WTC11 (cell line): ENCODE measurements at regions not wholly inside any gene's neighbourhood (a gene's known extent, or its start where the extent isn't known, plus 50 kb on each side); places are given as distances from the start of the nearest gene placed in this dataset.

Experiments
- ATAC-seq: fragments of 200-7000 bp; cut with Tn5 transposase; 2 replicates; pipeline ENCODE4 v1.10.0; 2021; ENCODE audit warnings: mild to moderate bottlenecking, moderate library complexity
- CTCF ChIA-PET: fragments of 300-600 bp; sonication (Branson Sonifier 250); formaldehyde crosslinking; loops from one replicate; lab custom pipeline; 2021; ENCODE audit warnings: antibody characterized with exemption; lab: Charles Lee
- POLR2A ChIA-PET: fragments of 350-600 bp; sonication (Branson Sonifier 250); formaldehyde crosslinking; loops from one replicate; lab custom pipeline; 2021; ENCODE audit warnings: antibody characterized with exemption; lab: Charles Lee
- DNase-seq: peaks from one replicate; pipeline ENCODE4 v3.0.0; 2021; ENCODE audit warnings: low spot score
- H3K27ac Mint-ChIP-seq: 2 replicates; pipeline ENCODE4 v1.8.0; 2021; ENCODE audit warnings: mixed read lengths
- H3K27me3 Mint-ChIP-seq: 2 replicates; pipeline ENCODE4 v1.8.0; 2021; ENCODE audit warnings: low read depth, mild to moderate bottlenecking, moderate library complexity, mixed read lengths
- H3K36me3 Mint-ChIP-seq: 2 replicates; pipeline ENCODE4 v1.8.0; 2021; ENCODE audit warnings: mixed read lengths
- H3K4me1 Mint-ChIP-seq: 2 replicates; pipeline ENCODE4 v1.8.0; 2022; ENCODE audit warnings: mixed read lengths
- H3K4me3 Mint-ChIP-seq: 2 replicates; pipeline ENCODE4 v1.8.0; 2021; ENCODE audit warnings: mild to moderate bottlenecking, moderate library complexity, mixed read lengths
- H3K9me3 Mint-ChIP-seq: 2 replicates; pipeline ENCODE4 v1.8.0; 2021; ENCODE audit warnings: mixed read lengths
- AFF4 ChIP-seq: sonication (generic); formaldehyde crosslinking; IDR thresholded peaks from 2 replicates; pipeline ENCODE4 v1.8.1; 2023; ENCODE audit warnings: mild to moderate bottlenecking, missing genetic modification reagents, borderline replicate concordance
- ATF1 ChIP-seq: sonication (generic); formaldehyde crosslinking; IDR thresholded peaks from 2 replicates; pipeline ENCODE4 v1.8.1; 2023; ENCODE audit warnings: mild to moderate bottlenecking, moderate library complexity, missing genetic modification reagents
- ATF2 ChIP-seq: sonication (generic); formaldehyde crosslinking; IDR thresholded peaks from 2 replicates; pipeline ENCODE4 v1.8.1; 2022; ENCODE audit warnings: low read depth, missing genetic modification reagents, borderline replicate concordance
- ATF6 ChIP-seq: sonication (generic); formaldehyde crosslinking; IDR thresholded peaks from 2 replicates; pipeline ENCODE4 v1.8.1; 2023; ENCODE audit warnings: mild to moderate bottlenecking, missing genetic modification reagents
- CDX4 ChIP-seq: fragments of 250-450 bp; sonication (Bioruptor Pico); IDR thresholded peaks from 2 replicates; pipeline ENCODE4 v1.9.0; 2021; ENCODE audit warnings: moderate library complexity, mild to moderate bottlenecking, inconsistent platforms, borderline replicate concordance
- E2F4 ChIP-seq: sonication (generic); formaldehyde crosslinking; IDR thresholded peaks from 2 replicates; pipeline ENCODE4 v1.8.1; 2022; ENCODE audit warnings: low read depth, mild to moderate bottlenecking, moderate library complexity, missing genetic modification reagents, borderline replicate concordance
- EMX1 ChIP-seq: fragments of 250-450 bp; sonication (Bioruptor Pico); IDR thresholded peaks from 2 replicates; pipeline ENCODE4 v1.8.0; 2021; ENCODE audit warnings: mild to moderate bottlenecking
- ERG ChIP-seq: fragments of 250-450 bp; sonication (Bioruptor Pico); IDR thresholded peaks from 2 replicates; pipeline ENCODE4 v1.8.0; 2021; ENCODE audit warnings: mild to moderate bottlenecking
- FOXJ3 ChIP-seq: sonication (generic); formaldehyde crosslinking; IDR thresholded peaks from 2 replicates; pipeline ENCODE4 v1.9.0; 2021; ENCODE audit warnings: missing genetic modification reagents, mild to moderate bottlenecking, borderline replicate concordance
- FOXK1 ChIP-seq: sonication (generic); formaldehyde crosslinking; IDR thresholded peaks from 2 replicates; pipeline ENCODE4 v1.8.0; 2022; ENCODE audit warnings: mild to moderate bottlenecking, moderate library complexity, missing genetic modification reagents
- PREB ChIP-seq: sonication (generic); formaldehyde crosslinking; IDR thresholded peaks from 2 replicates; pipeline ENCODE4 v1.8.1; 2022; ENCODE audit warnings: mild to moderate bottlenecking, missing genetic modification reagents, moderate library complexity, borderline replicate concordance
- PRRX2 ChIP-seq: fragments of 250-450 bp; sonication (Bioruptor Pico); IDR thresholded peaks from 2 replicates; pipeline ENCODE4 v1.8.0; 2021; ENCODE audit warnings: mild to moderate bottlenecking
- SOX15 ChIP-seq: fragments of 250-450 bp; sonication (Bioruptor Pico); IDR thresholded peaks from 2 replicates; pipeline ENCODE4 v1.9.0; 2021; ENCODE audit warnings: mild to moderate bottlenecking
- TEAD1 ChIP-seq: sonication (generic); formaldehyde crosslinking; IDR thresholded peaks from 2 replicates; pipeline ENCODE4 v1.8.0; 2022; ENCODE audit warnings: mild to moderate bottlenecking, missing genetic modification reagents
- ZBTB43 ChIP-seq: sonication (generic); formaldehyde crosslinking; IDR thresholded peaks from 2 replicates; pipeline ENCODE4 v1.8.1; 2023; ENCODE audit warnings: mild to moderate bottlenecking, missing genetic modification reagents
- ZNF219 ChIP-seq: sonication (generic); formaldehyde crosslinking; IDR thresholded peaks from 2 replicates; pipeline ENCODE4 v1.8.0; 2023; ENCODE audit warnings: missing genetic modification reagents, mild to moderate bottlenecking, borderline replicate concordance

GRCh38 chr2:2682700-2683342 is 351.7 kb upstream of the MYT1L start (continued):
- no peak for TF ChIP-seq ATF6 (CRISPR knock-in tag)
- no peak for TF ChIP-seq SOX15 (CRISPR knock-in tag)
- TF ChIP-seq CDX4 (CRISPR knock-in tag) = no peak
- no peak for TF ChIP-seq ZNF219

GRCh38 chr2:2681711-2682251 is 350.7 kb upstream of the MYT1L start:
- DNase-seq = no peak
- Mint-ChIP-seq H3K9me3 (peaks cover 4% of the 10 kb centered on the region), H3K36me3 (no peaks in the 10 kb centered on the region), H3K27ac (peak overlapping the region; percentile 69; the same call in 1 of the 2 replicates), H3K4me3 (no peak overlapping the region; the same call in 1 of the 2 replicates), H3K4me1 (peaks cover 18% of the 10 kb centered on the region), H3K27me3 (peaks cover 5% of the 10 kb centered on the region; the same call in 1 of the 2 replicates)
- POLR2A ChIA-PET = no interaction called here
- no peak for ATAC-seq
- CTCF ChIA-PET = no interaction called here
- no peak for TF ChIP-seq ATF1 (CRISPR knock-in tag)
- no peak for TF ChIP-seq PRRX2 (CRISPR knock-in tag)
- TF ChIP-seq FOXJ3 = no peak
- no peak for TF ChIP-seq EMX1 (CRISPR knock-in tag)
- no peak for TF ChIP-seq PREB
- no peak for TF ChIP-seq ATF2 (CRISPR knock-in tag)
- no peak for TF ChIP-seq FOXK1 (CRISPR knock-in tag)
- TF ChIP-seq E2F4 (CRISPR knock-in tag) = no peak
- no peak for TF ChIP-seq AFF4 (CRISPR knock-in tag)
- no peak for TF ChIP-seq ZBTB43 (CRISPR knock-in tag)
- no peak for TF ChIP-seq SOX15 (CRISPR knock-in tag)
- no peak for TF ChIP-seq TEAD1 (CRISPR knock-in tag)
- no peak for TF ChIP-seq ERG
- TF ChIP-seq ATF6 (CRISPR knock-in tag) = no peak
